Stomach (tissue), 8 donors: ENCODE measurements at regions not wholly inside any gene's neighbourhood (a gene's known extent, or its start where the extent isn't known, plus 50 kb on each side); places are given as distances from the start of the nearest gene placed in this dataset.

ENCODE experiments used
- DNase-seq, 2 donors: peaks; one replicate each; pipeline versions ENCODE4 v3.0.0 to v3.0.0-alpha.2; 2013 to 2019
- H3K27ac ChIP-seq, 5 donors: fragments of 200-600 bp in 4 of 5; sonication (generic) in 4 of 5; one replicate each; pipeline ENCODE4 v1.5.1; 2013 to 2019; ENCODE audit warnings: mild to moderate bottlenecking in 1 of 5, moderate library complexity in 1 of 5
- H3K27me3 ChIP-seq, 3 donors: fragments of 200-600 bp; sonication (generic); one replicate each; pipeline ENCODE4 v1.5.1; 2017 to 2019; ENCODE audit warnings: mixed run types in 1 of 3
- H3K36me3 ChIP-seq, 4 donors: fragments of 200-600 bp; sonication (generic); 1 replicate in 3 of 4; 2 replicates in 1 of 4; pipeline ENCODE4 v1.5.1; 2016 to 2019
- H3K4me1 ChIP-seq, 4 donors: fragments of 200-600 bp; sonication (generic); one replicate each; pipeline ENCODE4 v1.5.1; 2016 to 2019
- H3K4me3 ChIP-seq, 4 donors: fragments of 200-600 bp; sonication (generic) in 3 of 4; one replicate each; pipeline ENCODE4 v1.5.1; 2016 to 2019; ENCODE audit warnings: mild to moderate bottlenecking in 1 of 4
- H3K9me3 ChIP-seq, 4 donors: fragments of 200-600 bp; sonication (generic); one replicate each; pipeline ENCODE4 v1.5.1; 2016 to 2019
- EP300 ChIP-seq: sonication (generic); formaldehyde crosslinking; IDR thresholded peaks from one replicate; pipeline ENCODE4 v1.6.1; 2017; ENCODE audit warnings: antibody characterized with exemption
- POLR2A ChIP-seq, 4 donors: fragments of 450-650 bp; IDR thresholded peaks; one replicate each; pipeline ENCODE4 v1.6.1; 2016; ENCODE audit warnings: antibody characterized with exemption in 4 of 4, control low read depth in 2 of 4, mild to moderate bottlenecking in 1 of 4, moderate library complexity in 1 of 4
- POLR2AphosphoS5 ChIP-seq, 3 donors: sonication (generic); formaldehyde crosslinking; IDR thresholded peaks; one replicate each; pipeline ENCODE4 v1.6.1; 2016; ENCODE audit warnings: antibody characterized with exemption in 3 of 3
- WGBS, 5 donors: extraction: QIAGEN DNeasy Blood & Tissue Kit in 3 of 5; methylation state at CpG; one replicate each; pipeline versions ENCODE4 v1.1.5 to v1.1.7; 2013 to 2018; 5-methylcytosine and 5-hydroxymethylcytosine counted together
- intact Hi-C: fragments of 100-400 bp; cut with DNase I; formaldehyde crosslinking; loops from one replicate; pipeline ENCODE4 v1.15.1; 2023; ENCODE audit warnings: low total_unique reads
- TF ChIP-seq, protein P1 (sequence below), 7 experiments: fragments of 450-650 bp in 4 of 7; fragments of 200-600 bp in 3 of 7; sonication (generic) in 3 of 7; IDR thresholded peaks; one replicate each; pipeline ENCODE4 v1.5.1; 2016 to 2019; ENCODE audit warnings: antibody characterized with exemption in 7 of 7, control low read depth in 2 of 7, mild to moderate bottlenecking in 1 of 7
- donor health status: healthy with polysubstance abuse.
- donor health status: Bipolar disorder and iron deficiency.
- donor health status: healthy.

DNA sequence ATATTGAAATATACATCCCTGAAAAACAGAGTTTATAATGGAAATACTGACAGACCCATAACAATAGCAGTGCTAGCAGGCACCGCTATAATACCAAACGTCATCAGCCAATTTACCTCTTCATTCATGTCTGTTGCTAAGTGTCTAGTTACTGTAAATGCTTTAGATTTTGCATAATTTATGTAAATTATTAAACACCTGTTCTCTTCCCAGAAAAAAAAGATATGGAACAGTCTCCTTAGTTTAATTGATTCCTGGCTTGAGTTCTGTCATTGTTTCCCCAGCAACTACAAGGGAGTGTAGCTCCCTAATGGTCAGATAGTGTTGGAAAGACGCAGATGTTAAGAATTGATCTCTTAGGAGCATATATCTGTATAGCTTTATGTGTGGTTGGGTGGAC lies 817.9 kb upstream of the ADGRL2 start:
- TF ChIP-seq EP300 (no peak), POLR2A (IDR thresholded peaks at IDR 0.05) (no peak), POLR2AphosphoS5 (IDR thresholded peaks at IDR 0.05) (no peak)
- TF ChIP-seq, protein P1, sequence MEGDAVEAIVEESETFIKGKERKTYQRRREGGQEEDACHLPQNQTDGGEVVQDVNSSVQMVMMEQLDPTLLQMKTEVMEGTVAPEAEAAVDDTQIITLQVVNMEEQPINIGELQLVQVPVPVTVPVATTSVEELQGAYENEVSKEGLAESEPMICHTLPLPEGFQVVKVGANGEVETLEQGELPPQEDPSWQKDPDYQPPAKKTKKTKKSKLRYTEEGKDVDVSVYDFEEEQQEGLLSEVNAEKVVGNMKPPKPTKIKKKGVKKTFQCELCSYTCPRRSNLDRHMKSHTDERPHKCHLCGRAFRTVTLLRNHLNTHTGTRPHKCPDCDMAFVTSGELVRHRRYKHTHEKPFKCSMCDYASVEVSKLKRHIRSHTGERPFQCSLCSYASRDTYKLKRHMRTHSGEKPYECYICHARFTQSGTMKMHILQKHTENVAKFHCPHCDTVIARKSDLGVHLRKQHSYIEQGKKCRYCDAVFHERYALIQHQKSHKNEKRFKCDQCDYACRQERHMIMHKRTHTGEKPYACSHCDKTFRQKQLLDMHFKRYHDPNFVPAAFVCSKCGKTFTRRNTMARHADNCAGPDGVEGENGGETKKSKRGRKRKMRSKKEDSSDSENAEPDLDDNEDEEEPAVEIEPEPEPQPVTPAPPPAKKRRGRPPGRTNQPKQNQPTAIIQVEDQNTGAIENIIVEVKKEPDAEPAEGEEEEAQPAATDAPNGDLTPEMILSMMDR (IDR thresholded peaks at IDR 0.05) = no peak
- Histone ChIP-seq H3K4me3 (no peak overlapping the region), H3K4me1 (no peaks in the 10 kb centered on the region), H3K27ac (no peak overlapping the region), H3K27me3 (no peaks in the 10 kb centered on the region), H3K36me3 (no peaks in the 10 kb centered on the region), H3K9me3 (no peaks in the 10 kb centered on the region)
- intact Hi-C loops = no loop called here
- 81 to 87% (median 84%) methylated on average over 3 of the region's 3 CpGs for WGBS, 5 donors
- no peak for DNase-seq

- Histone ChIP-seq H3K4me1 (no peaks in the 10 kb centered on the region), H3K27ac (no peak overlapping the region), H3K4me3 (no peak overlapping the region), H3K27me3 (no peaks in the 10 kb centered on the region), H3K36me3 (no peaks in the 10 kb centered on the region), H3K9me3 (no peaks in the 10 kb centered on the region)
- no peak for DNase-seq
- intact Hi-C loops = no loop called here
- TF ChIP-seq POLR2A (IDR thresholded peaks at IDR 0.05) (no peak), EP300 (no peak), POLR2AphosphoS5 (IDR thresholded peaks at IDR 0.05) (no peak)
- TF ChIP-seq, protein P1 (IDR thresholded peaks at IDR 0.05) = no peak
- 90 to 95% (median 94%) methylated on average over 3 of the region's 3 CpGs for WGBS, 5 donors
Measured at GRCh38 chr1:80973101-80973500, 827.6 kb upstream of the ADGRL2 start.

DNA sequence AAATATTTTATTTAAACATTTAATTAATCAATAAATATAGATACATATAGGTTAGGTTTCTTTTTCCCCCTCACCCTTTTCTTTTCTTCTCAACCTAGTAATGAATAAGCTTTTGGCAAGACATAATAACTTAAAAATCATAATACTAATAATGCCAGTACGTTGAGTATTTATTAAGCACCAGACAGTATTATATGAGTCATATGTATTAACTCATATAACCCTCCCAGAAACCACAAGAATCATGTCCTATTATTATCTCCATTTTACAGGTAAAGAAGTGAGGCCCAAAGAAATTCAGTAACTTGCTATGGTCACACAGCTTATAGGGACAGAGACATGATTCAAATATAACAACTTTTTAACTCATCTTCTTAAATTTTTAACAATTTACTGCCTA lies 834.5 kb upstream of the ADGRL2 start:
- Histone ChIP-seq H3K9me3 (no peaks in the 10 kb centered on the region), H3K27me3 (no peaks in the 10 kb centered on the region), H3K27ac (no peak overlapping the region), H3K4me3 (no peak overlapping the region), H3K36me3 (no peaks in the 10 kb centered on the region), H3K4me1 (no peaks in the 10 kb centered on the region)
- WGBS, 5 donors = 32 to 85% (median 74%) methylated on average over 1 of the region's 1 CpG
- intact Hi-C loops = no loop called here
- no peak for DNase-seq
- TF ChIP-seq POLR2A (IDR thresholded peaks at IDR 0.05) (no peak), EP300 (no peak), POLR2AphosphoS5 (IDR thresholded peaks at IDR 0.05) (no peak)
- TF ChIP-seq, protein P1 (IDR thresholded peaks at IDR 0.05) = no peak

DNA sequence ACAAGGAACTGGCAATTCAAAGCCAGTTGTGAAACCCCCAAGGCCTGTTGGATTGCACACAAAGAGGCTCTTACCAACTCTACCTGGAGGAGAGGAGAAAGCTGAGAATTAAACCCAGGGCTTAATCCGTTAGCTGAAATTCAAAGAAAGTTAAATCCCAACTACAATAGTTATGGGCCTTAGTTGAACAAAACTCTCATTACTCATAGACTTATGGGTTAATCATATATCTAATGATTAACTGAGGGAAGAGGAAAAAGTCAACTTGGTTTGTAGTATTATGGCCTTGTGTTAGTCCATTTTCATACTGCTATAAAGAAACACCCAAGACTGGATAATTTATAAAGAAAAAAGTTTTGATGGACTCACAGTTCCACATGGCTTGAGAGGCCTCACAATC lies 838.2 kb upstream of the ADGRL2 start:
- H3K27ac ChIP-seq = no peak overlapping the region
- no peaks in the 10 kb centered on the region for H3K4me1 ChIP-seq
- TF ChIP-seq POLR2AphosphoS5 (IDR thresholded peaks at IDR 0.05) = no peak
- TF ChIP-seq, protein P1 (IDR thresholded peaks at IDR 0.05) = no peak
- no peak for TF ChIP-seq POLR2A (IDR thresholded peaks at IDR 0.05)
- no peak for TF ChIP-seq EP300
- DNase-seq = no peak
- 78 to 100% (median 95%) methylated on average over 1 of the region's 1 CpG for WGBS, 5 donors
- H3K27me3 ChIP-seq = no peaks in the 10 kb centered on the region
- intact Hi-C loops = no loop called here
- no peak overlapping the region for H3K4me3 ChIP-seq
- no peaks in the 10 kb centered on the region for H3K36me3 ChIP-seq
- no peaks in the 10 kb centered on the region for H3K9me3 ChIP-seq
